ENCODE measurements at regions not wholly inside any gene's neighbourhood (a gene's known extent, or its start where the extent isn't known, plus 50 kb on each side); places are given as distances from the start of the nearest gene placed in this dataset.

- Histone ChIP-seq H4K20me1 (no peaks in the 10 kb centered on the region), H3K27me3 (no peaks in the 10 kb centered on the region), H3K9me3 (replicated peaks in 1 of 11) (peaks cover 0 to 10% (median 4%) of the 10 kb centered on the region in 11 experiments; a peak in 6 of 22 replicates), H3K27ac (no peak overlapping the region), H3K4me2 (peak overlapping the region in 2 of 11 experiments; percentile 17 to 42; a peak in 3 of 22 replicates), H3K9ac (no peak overlapping the region), H3K4me3 (no peak overlapping the region), H3K36me3 (no peaks in the 10 kb centered on the region), H3K4me1 (peaks cover 0 to 29% (median 0%) of the 10 kb centered on the region in 10 experiments; a peak in 4 of 20 replicates)
- no peak for TF ChIP-seq Cebpa-rat (IDR thresholded peaks at IDR 0.05)
Observed at GRCh38 chr13:34038541-34039068, 220.7 kb downstream of the RFC3 start.

DNA sequence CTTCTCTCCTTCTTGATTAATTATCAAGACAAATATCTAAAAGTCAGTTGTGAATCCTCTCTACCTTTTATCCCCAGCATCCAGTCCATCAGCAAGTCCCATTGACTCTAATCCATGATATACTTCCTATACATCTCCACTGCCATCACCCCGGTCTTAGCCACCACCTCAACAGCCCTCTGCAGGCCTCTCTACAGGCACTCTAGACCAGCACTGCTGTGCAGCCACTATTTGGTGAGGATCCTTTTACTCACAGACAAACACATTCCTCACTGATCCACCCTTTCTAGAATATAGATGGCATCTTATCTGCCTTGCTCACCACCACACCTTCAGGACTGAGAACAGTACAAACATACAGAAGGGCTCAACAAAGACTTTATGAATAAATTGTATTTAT is 221.7 kb downstream of the RFC3 start:
- Histone ChIP-seq H3K36me3 (no peaks in the 10 kb centered on the region), H3K4me3 (no peak overlapping the region), H3K9ac (no peak overlapping the region), H3K4me1 (peaks cover 0 to 29% (median 0%) of the 10 kb centered on the region in 10 experiments; a peak in 4 of 20 replicates), H3K27ac (no peak overlapping the region), H3K4me2 (no peak overlapping the region), H4K20me1 (no peaks in the 10 kb centered on the region), H3K9me3 (replicated peaks in 1 of 11) (peaks cover 0 to 10% (median 4%) of the 10 kb centered on the region in 11 experiments; a peak in 6 of 22 replicates), H3K27me3 (no peaks in the 10 kb centered on the region)
- no peak for TF ChIP-seq Cebpa-rat (IDR thresholded peaks at IDR 0.05)

DNA sequence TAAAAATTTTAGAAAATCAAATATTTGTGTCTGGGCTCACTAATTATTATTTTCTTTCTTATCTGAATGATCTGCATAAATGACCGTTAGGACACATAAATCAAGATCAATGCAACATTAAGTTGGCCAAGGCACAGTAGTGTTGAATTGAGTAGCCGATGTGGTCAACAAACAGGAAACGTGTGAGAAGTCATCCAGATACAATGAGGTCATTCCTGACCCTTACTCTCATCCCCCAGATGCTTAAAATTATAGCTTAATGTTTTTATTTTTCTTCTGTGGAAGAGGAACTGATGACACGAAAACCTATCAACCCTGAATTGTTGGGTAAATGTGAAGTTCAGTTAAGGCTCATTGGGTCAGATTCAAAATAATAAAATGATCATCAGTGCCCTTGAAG is 222.9 kb downstream of the RFC3 start:
- no peak overlapping the region for H3K9ac ChIP-seq
- H3K4me3 ChIP-seq = no peak overlapping the region
- H3K27me3 ChIP-seq = no peaks in the 10 kb centered on the region
- no peaks in the 10 kb centered on the region for H3K36me3 ChIP-seq
- peaks cover 0 to 3% (median 0%) of the 10 kb centered on the region in 11 experiments; a peak in 2 of 22 replicates for H3K9me3 ChIP-seq (replicated peaks in 1 of 11)
- no peaks in the 10 kb centered on the region for H4K20me1 ChIP-seq
- H3K4me2 ChIP-seq = no peak overlapping the region
- H3K27ac ChIP-seq = no peak overlapping the region
- peaks cover 0 to 29% (median 0%) of the 10 kb centered on the region in 10 experiments; a peak in 4 of 20 replicates for H3K4me1 ChIP-seq
- no peak for TF ChIP-seq Cebpa-rat (IDR thresholded peaks at IDR 0.05)

DNA sequence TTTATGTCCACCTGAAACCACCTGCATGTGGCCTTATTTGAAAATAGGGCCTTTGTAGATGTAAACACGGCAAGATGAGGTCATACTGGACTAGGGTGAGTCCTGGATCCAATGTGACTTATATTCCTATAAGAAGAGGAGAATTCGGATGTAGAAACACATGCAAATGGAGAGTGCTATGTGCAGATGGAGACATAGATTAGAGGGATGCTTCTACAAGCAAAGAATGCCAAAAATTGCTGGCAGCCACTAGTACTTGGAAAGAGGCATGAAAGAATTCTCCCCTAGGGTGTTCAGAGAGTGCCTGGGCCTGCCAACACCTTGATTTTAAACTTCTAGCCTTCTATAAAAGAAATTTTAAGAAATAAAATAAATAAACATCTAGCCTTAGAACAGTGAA is 226.1 kb downstream of the RFC3 start:
- H3K9me3 ChIP-seq (replicated peaks in 1 of 11) = no peaks in the 10 kb centered on the region; a peak in 1 of 22 replicates
- peaks cover 0 to 7% (median 0%) of the 10 kb centered on the region in 10 experiments; a peak in 3 of 20 replicates for H3K4me1 ChIP-seq
- H4K20me1 ChIP-seq = no peaks in the 10 kb centered on the region
- no peak overlapping the region for H3K4me2 ChIP-seq
- no peaks in the 10 kb centered on the region for H3K36me3 ChIP-seq
- H3K27me3 ChIP-seq = no peaks in the 10 kb centered on the region
- H3K4me3 ChIP-seq = no peak overlapping the region
- TF ChIP-seq Cebpa-rat (IDR thresholded peaks at IDR 0.05) = no peak
- no peak overlapping the region for H3K9ac ChIP-seq
- no peak overlapping the region for H3K27ac ChIP-seq

DNA sequence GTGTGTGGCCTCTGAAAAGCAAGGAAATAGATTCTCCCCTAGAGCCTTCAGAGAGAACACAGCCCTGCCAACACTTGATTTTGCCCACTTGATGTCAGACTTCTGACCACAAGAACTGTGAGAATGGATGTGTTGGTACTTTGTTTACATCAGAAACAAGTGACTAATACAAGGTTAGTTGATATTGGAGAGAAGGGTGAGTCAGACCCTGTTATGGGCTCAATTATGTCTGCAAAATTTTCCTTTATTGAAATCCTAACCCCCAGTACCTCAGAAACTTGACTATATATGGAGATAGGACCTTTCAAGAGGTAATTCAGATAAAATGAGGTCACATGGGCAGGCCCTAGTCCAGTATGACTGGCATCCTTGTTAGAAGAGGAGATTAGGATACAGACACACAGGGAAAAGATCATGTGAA is 226.7 kb downstream of the RFC3 start:
- H3K9ac ChIP-seq = no peak overlapping the region
- H3K4me2 ChIP-seq = no peak overlapping the region
- no peaks in the 10 kb centered on the region; a peak in 1 of 22 replicates for H3K9me3 ChIP-seq (replicated peaks in 1 of 11)
- no peaks in the 10 kb centered on the region for H4K20me1 ChIP-seq
- no peaks in the 10 kb centered on the region for H3K27me3 ChIP-seq
- no peak overlapping the region for H3K27ac ChIP-seq
- TF ChIP-seq Cebpa-rat (IDR thresholded peaks at IDR 0.05) = no peak
- peaks cover 0 to under 1% (median 0%) of the 10 kb centered on the region in 10 experiments; a peak in 1 of 20 replicates for H3K4me1 ChIP-seq
- no peaks in the 10 kb centered on the region for H3K36me3 ChIP-seq
- H3K4me3 ChIP-seq = no peak overlapping the region

GRCh38 chr13:34046457-34046856 is 228.5 kb downstream of the RFC3 start:
- H3K9me3 ChIP-seq (replicated peaks in 1 of 11) = no peaks in the 10 kb centered on the region; a peak in 2 of 22 replicates
- H3K4me2 ChIP-seq = no peak overlapping the region
- TF ChIP-seq Cebpa-rat (IDR thresholded peaks at IDR 0.05) = no peak
- no peak overlapping the region for H3K27ac ChIP-seq
- H3K36me3 ChIP-seq = no peaks in the 10 kb centered on the region
- no peaks in the 10 kb centered on the region for H3K4me1 ChIP-seq
- H3K4me3 ChIP-seq = no peak overlapping the region
- H3K27me3 ChIP-seq = no peaks in the 10 kb centered on the region
- H4K20me1 ChIP-seq = no peaks in the 10 kb centered on the region
- H3K9ac ChIP-seq = no peak overlapping the region

GRCh38 chr13:34048652-34049051 is 230.7 kb downstream of the RFC3 start:
- no peak overlapping the region for H3K27ac ChIP-seq
- H3K27me3 ChIP-seq = no peaks in the 10 kb centered on the region
- H3K4me1 ChIP-seq = no peaks in the 10 kb centered on the region
- H3K9ac ChIP-seq = no peak overlapping the region
- no peaks in the 10 kb centered on the region for H3K36me3 ChIP-seq
- no peak for TF ChIP-seq Cebpa-rat (IDR thresholded peaks at IDR 0.05)
- no peak overlapping the region for H3K4me2 ChIP-seq
- no peaks in the 10 kb centered on the region; a peak in 3 of 22 replicates for H3K9me3 ChIP-seq (replicated peaks in 1 of 11)
- H4K20me1 ChIP-seq = no peaks in the 10 kb centered on the region
- no peak overlapping the region for H3K4me3 ChIP-seq

DNA sequence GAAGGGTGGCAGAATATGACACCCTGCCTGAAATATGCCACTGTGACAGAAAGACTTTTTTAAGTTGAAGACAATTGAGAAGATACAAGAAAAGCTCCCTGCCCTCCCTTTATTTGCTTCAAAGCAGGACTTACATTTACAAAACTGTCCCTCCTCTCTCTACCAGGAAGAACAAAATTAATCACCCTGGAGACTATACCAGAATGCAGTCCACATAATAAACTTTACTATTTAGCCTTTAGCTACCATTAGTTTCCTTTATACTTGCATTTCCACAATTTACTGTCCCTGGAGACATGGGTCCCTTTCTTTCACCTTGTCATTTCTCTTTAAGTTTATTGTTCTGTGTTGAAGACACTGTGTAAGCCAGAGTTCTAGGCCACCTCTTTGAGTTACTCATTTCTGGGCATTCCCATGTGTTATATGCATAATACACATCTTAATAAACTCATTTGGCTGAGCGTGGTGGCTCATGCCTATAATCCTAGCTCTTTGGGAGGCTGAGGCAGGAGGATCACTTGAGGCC is 238.8 kb downstream of the RFC3 start:
- Histone ChIP-seq H3K4me2 (peak overlapping the region in 7 of 11 experiments; percentile 9 to 43 (median 25); a peak in 6 of 22 replicates), H3K9me3 (replicated peaks in 1 of 11) (peaks cover 0 to 8% (median 0%) of the 10 kb centered on the region in 11 experiments; a peak in 1 of 22 replicates), H3K27ac (no peak overlapping the region), H3K36me3 (no peaks in the 10 kb centered on the region), H3K4me3 (no peak overlapping the region), H3K4me1 (peaks cover 0 to 12% (median 10%) of the 10 kb centered on the region in 10 experiments; a peak in 11 of 20 replicates), H3K9ac (no peak overlapping the region), H4K20me1 (no peaks in the 10 kb centered on the region), H3K27me3 (no peaks in the 10 kb centered on the region)
- TF ChIP-seq Cebpa-rat (IDR thresholded peaks at IDR 0.05) = no peak

GRCh38 chr13:34064456-34065205 is 246.7 kb downstream of the RFC3 start:
- Histone ChIP-seq H3K4me2 (no peak overlapping the region), H4K20me1 (no peaks in the 10 kb centered on the region), H3K9ac (no peak overlapping the region), H3K4me1 (no peaks in the 10 kb centered on the region), H3K4me3 (no peak overlapping the region), H3K27ac (no peak overlapping the region), H3K9me3 (replicated peaks in 1 of 11) (no peaks in the 10 kb centered on the region), H3K27me3 (no peaks in the 10 kb centered on the region), H3K36me3 (no peaks in the 10 kb centered on the region)
- TF ChIP-seq Cebpa-rat (IDR thresholded peaks at IDR 0.05) = no peak
